Body of pancreas (tissue), 4 donors: ENCODE measurements at regions not wholly inside any gene's neighbourhood (a gene's known extent, or its start where the extent isn't known, plus 50 kb on each side); places are given as distances from the start of the nearest gene placed in this dataset.

Experiments used
- ATAC-seq: fragments of 150-250 bp; one replicate; pipeline ENCODE4 v1.9.1; 2016
- DNase-seq, 4 donors: peaks; one replicate each; pipeline ENCODE4 v3.0.0-alpha.2; 2019
- H3K27ac ChIP-seq, 4 donors: fragments of 200-600 bp; sonication (generic); 1 replicate in 3 of 4; 2 replicates in 1 of 4; pipeline versions ENCODE4 v1.5.1 to v1.6.1; 2016 to 2019; ENCODE audit warnings: mild to moderate bottlenecking in 1 of 4, mixed read lengths in 1 of 4, moderate library complexity in 1 of 4
- H3K27me3 ChIP-seq, 2 donors: fragments of 200-600 bp; sonication (generic); one replicate each; pipeline ENCODE4 v1.6.0; 2016; ENCODE audit warnings: mild to moderate bottlenecking in 1 of 2
- H3K36me3 ChIP-seq, 2 donors: fragments of 200-600 bp; sonication (generic); replicated peaks in 1 of 2; 2 replicates each; pipeline ENCODE4 v1.5.1; 2016; ENCODE audit warnings: low read depth in 2 of 2; ENCODE audit not compliant: insufficient read depth in 1 of 2
- H3K4me1 ChIP-seq: fragments of 200-600 bp; sonication (generic); one replicate; pipeline ENCODE4 v1.6.0; 2016
- H3K4me3 ChIP-seq, 2 donors: fragments of 200-600 bp; sonication (generic); 1 replicate in 1 of 2; 2 replicates in 1 of 2; pipeline ENCODE4 v1.5.1; 2016 to 2019
- H3K9me3 ChIP-seq, 3 donors: fragments of 200-600 bp; sonication (generic); 1 replicate in 2 of 3; 2 replicates in 1 of 3; pipeline ENCODE4 v1.5.1; 2016
- POLR2A ChIP-seq, 3 donors: fragments of 450-650 bp; IDR thresholded peaks; one replicate each; pipeline ENCODE4 v1.6.1; 2016; ENCODE audit warnings: antibody characterized with exemption in 3 of 3, mild to moderate bottlenecking in 2 of 3
- WGBS, 2 donors: methylation state at CpG; one replicate each; pipeline ENCODE4 v1.1.5; 2017; 5-methylcytosine and 5-hydroxymethylcytosine counted together
- intact Hi-C: fragments of 100-400 bp; cut with DNase I; formaldehyde crosslinking; loops from one replicate; pipeline ENCODE4 v1.15.1; 2023
- TF ChIP-seq, protein P1 (sequence below), 7 experiments: fragments of 450-650 bp in 4 of 7; fragments of 200-600 bp in 3 of 7; sonication (generic) in 3 of 7; IDR thresholded peaks; one replicate each; pipeline ENCODE4 v1.5.1; 2016 to 2019; ENCODE audit warnings: antibody characterized with exemption in 7 of 7

- intact Hi-C loops, result no loop called here
- Histone ChIP-seq H3K36me3 (no peaks in the 10 kb centered on the region), H3K27me3 (no peaks in the 10 kb centered on the region), H3K27ac (no peak overlapping the region), H3K4me1 (no peaks in the 10 kb centered on the region), H3K4me3 (no peak overlapping the region), H3K9me3 (no peaks in the 10 kb centered on the region)
- 39 to 40% methylated on average over 1 of the region's 1 CpG for WGBS, 2 donors
- DNase-seq, result no peak
- TF ChIP-seq, protein P1, sequence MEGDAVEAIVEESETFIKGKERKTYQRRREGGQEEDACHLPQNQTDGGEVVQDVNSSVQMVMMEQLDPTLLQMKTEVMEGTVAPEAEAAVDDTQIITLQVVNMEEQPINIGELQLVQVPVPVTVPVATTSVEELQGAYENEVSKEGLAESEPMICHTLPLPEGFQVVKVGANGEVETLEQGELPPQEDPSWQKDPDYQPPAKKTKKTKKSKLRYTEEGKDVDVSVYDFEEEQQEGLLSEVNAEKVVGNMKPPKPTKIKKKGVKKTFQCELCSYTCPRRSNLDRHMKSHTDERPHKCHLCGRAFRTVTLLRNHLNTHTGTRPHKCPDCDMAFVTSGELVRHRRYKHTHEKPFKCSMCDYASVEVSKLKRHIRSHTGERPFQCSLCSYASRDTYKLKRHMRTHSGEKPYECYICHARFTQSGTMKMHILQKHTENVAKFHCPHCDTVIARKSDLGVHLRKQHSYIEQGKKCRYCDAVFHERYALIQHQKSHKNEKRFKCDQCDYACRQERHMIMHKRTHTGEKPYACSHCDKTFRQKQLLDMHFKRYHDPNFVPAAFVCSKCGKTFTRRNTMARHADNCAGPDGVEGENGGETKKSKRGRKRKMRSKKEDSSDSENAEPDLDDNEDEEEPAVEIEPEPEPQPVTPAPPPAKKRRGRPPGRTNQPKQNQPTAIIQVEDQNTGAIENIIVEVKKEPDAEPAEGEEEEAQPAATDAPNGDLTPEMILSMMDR (IDR thresholded peaks at IDR 0.05), result no peak
- TF ChIP-seq POLR2A (IDR thresholded peaks at IDR 0.05), result no peak
- ATAC-seq, result no peak
Observed at GRCh38 chr1:103435443-103435842, 90.1 kb upstream of the RNPC3 start.

DNA sequence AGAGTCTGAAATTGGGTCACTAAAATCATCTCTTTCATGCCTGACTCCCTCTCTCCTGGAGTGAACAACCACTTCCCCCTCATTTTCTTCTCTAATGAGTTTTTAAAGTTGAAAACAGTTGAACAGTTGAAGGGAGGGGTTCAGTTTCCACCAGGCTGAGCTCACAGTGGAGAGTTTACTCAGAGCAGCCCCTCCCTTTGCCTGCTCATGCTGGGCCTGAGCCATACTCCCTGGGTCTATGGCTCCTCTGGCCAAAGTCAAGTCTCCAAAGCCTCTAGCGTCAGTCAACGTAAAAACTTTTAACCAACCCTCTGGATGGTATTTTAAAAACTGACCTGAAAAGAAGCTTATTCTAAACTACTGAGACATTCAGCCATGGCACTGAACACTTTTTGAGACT lies 100.8 kb upstream of the RNPC3 start:
- Histone ChIP-seq H3K4me3 (no peak overlapping the region), H3K36me3 (no peaks in the 10 kb centered on the region), H3K9me3 (no peaks in the 10 kb centered on the region), H3K4me1 (no peaks in the 10 kb centered on the region), H3K27ac (no peak overlapping the region), H3K27me3 (no peaks in the 10 kb centered on the region)
- DNase-seq, result no peak
- WGBS, 2 donors, result 64 to 91% methylated on average over 2 of the region's 2 CpGs
- no peak for ATAC-seq
- intact Hi-C loops, result no loop called here
- TF ChIP-seq POLR2A (IDR thresholded peaks at IDR 0.05), result no peak
- TF ChIP-seq, protein P1 (IDR thresholded peaks at IDR 0.05), result no peak

DNA sequence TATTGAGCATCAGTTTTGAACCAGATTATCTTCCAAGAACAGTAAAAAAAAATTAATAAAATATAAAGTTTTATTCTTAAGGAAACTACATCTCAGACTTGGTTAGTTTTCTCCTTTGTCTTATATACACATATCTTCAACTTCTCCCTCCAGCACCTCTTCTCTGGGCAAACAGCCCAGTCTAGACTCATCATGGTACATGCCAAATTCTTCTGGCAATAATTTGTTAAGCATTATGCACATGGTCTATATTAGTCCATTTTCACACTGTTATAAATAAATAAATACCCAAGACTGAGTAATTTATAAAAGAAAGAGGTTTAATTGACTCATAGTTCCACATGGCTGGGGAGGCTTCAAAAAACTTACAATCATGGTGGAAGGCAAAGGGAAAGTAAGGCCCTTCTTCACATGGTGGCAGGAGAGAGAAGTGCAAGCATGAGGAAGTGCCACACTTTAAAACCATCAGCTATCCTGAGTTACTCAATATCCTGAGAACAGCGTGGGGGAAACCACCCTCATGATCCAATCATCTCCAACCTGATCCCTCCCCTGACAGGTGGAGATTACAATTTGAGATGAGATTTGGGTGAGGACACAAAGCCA lies 108.7 kb upstream of the RNPC3 start:
- 39 to 67% methylated on average over 1 of the region's 1 CpG for WGBS, 2 donors
- no peak for TF ChIP-seq POLR2A (IDR thresholded peaks at IDR 0.05)
- TF ChIP-seq, protein P1 (IDR thresholded peaks at IDR 0.05), result no peak
- no peak for DNase-seq
- H3K9me3 ChIP-seq, result no peaks in the 10 kb centered on the region
- ATAC-seq, result no peak
- H3K4me1 ChIP-seq, result no peaks in the 10 kb centered on the region
- H3K27ac ChIP-seq, result no peak overlapping the region
- intact Hi-C loops, result no loop called here
- no peak overlapping the region for H3K4me3 ChIP-seq
- no peaks in the 10 kb centered on the region for H3K27me3 ChIP-seq
- H3K36me3 ChIP-seq, result no peaks in the 10 kb centered on the region

- ATAC-seq (no peak), DNase-seq (no peak)
- intact Hi-C loops, result no loop called here
- no peaks in the 10 kb centered on the region for H3K36me3 ChIP-seq
- 13 to 29% methylated on average over 1 of the region's 1 CpG for WGBS, 2 donors
- H3K4me3 ChIP-seq, result no peak overlapping the region
- no peaks in the 10 kb centered on the region for H3K27me3 ChIP-seq
- no peak for TF ChIP-seq POLR2A (IDR thresholded peaks at IDR 0.05)
- TF ChIP-seq, protein P1 (IDR thresholded peaks at IDR 0.05), result no peak
- no peaks in the 10 kb centered on the region for H3K9me3 ChIP-seq
- no peak overlapping the region for H3K27ac ChIP-seq
- no peaks in the 10 kb centered on the region for H3K4me1 ChIP-seq
Observed at GRCh38 chr1:103387898-103388297, 137.6 kb upstream of the RNPC3 start.

DNA sequence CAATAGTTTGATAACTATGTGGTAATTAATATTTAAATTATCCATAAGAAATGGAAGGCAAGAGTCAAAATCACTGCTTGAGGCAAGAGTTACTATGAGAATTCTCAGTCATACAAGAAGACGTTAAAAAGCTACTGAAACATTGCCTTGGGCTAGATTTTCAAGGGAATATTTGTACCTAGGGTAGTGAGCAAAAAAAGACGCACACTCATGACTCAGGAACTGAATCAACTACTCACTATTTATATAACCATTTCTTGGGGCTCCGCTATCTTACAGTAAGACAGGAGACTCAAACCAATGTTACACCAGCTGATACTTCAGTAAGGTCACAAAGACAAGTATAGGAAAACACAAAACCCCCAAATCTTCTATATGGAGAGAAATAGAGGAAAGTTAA lies 151.5 kb upstream of the RNPC3 start:
- no peaks in the 10 kb centered on the region for H3K4me1 ChIP-seq
- DNase-seq (no peak), ATAC-seq (no peak)
- H3K4me3 ChIP-seq, result no peak overlapping the region
- 74 to 86% methylated on average over 3 of the region's 3 CpGs for WGBS, 2 donors
- H3K36me3 ChIP-seq, result no peaks in the 10 kb centered on the region
- H3K9me3 ChIP-seq, result peaks cover 0 to 8% (median 0%) of the 10 kb centered on the region in 3 donors
- TF ChIP-seq, protein P1 (IDR thresholded peaks at IDR 0.05), result no peak
- TF ChIP-seq POLR2A (IDR thresholded peaks at IDR 0.05), result no peak
- H3K27me3 ChIP-seq, result no peaks in the 10 kb centered on the region
- H3K27ac ChIP-seq, result no peak overlapping the region
- intact Hi-C loops, result no loop called here
